A549 (cell line): ENCODE measurements at regions not wholly inside any gene's neighbourhood (a gene's known extent, or its start where the extent isn't known, plus 50 kb on each side); places are given as distances from the start of the nearest gene placed in this dataset.

ENCODE experiments used
- ATAC-seq, 2 experiments: fragments of 200-7000 bp in 1 of 2; fragments of >200 bp in 1 of 2; cut with Nextera tagmentation in 1 of 2; cut with Tn5 transposase in 1 of 2; 3 replicates each; pipeline versions ENCODE4 v1.8.0 to v1.9.1; 2018 to 2020; ENCODE audit warnings: mild to moderate bottlenecking in 1 of 2, moderate library complexity in 1 of 2
- CTCF ChIA-PET: fragments of 300-600 bp; sonication (Branson Sonifier 250); formaldehyde crosslinking; extraction: SDS; loops from one replicate; lab custom pipeline; 2021; ENCODE audit warnings: antibody characterized with exemption, inconsistent platforms; lab: Yijun Ruan, JAX
- POLR2A ChIA-PET: fragments of 350-600 bp; formaldehyde crosslinking; extraction: SDS; loops from one replicate; lab custom pipeline; 2021; ENCODE audit warnings: antibody characterized with exemption, inconsistent platforms; lab: Yijun Ruan, JAX
- DNase-seq, 2 experiments: peaks; one replicate each; pipeline versions ENCODE4 v3.0.0 to v3.0.0-alpha.2; 2011 to 2016; ENCODE audit warnings: low read depth in 1 of 2, low spot score in 1 of 2
- FAIRE-seq: peaks from 2 replicates; lab custom pipeline; 2011; peaks lifted over from hg19 to GRCh38; lab: Jason Lieb, UNC
- H3K27ac ChIP-seq, 2 experiments: fragments of >200 bp; sonication (Bioruptor Twin); formaldehyde crosslinking; 3 replicates each; pipeline ENCODE4 v1.5.1; 2016 to 2017
- H3K4me1 ChIP-seq: fragments of >200 bp; sonication (Bioruptor Twin); formaldehyde crosslinking; 3 replicates; pipeline ENCODE4 v1.6.1; 2016
- H3K4me2 ChIP-seq: fragments of >200 bp; sonication (Bioruptor Twin); formaldehyde crosslinking; 3 replicates; pipeline ENCODE4 v1.6.1; 2016
- H3K4me3 ChIP-seq: fragments of >200 bp; sonication (Bioruptor Twin); formaldehyde crosslinking; 3 replicates; pipeline ENCODE4 v1.5.1; 2016
- H3K9me3 ChIP-seq: fragments of >200 bp; sonication (Bioruptor Twin); formaldehyde crosslinking; 3 replicates; pipeline ENCODE4 v1.6.1; 2016
- CHD2 ChIP-seq: fragments of 150-350 bp; IDR thresholded peaks from 2 replicates; pipeline ENCODE4 v1.6.1; 2014; ENCODE audit warnings: low read length; ENCODE audit not compliant: partially characterized antibody
- CHD4 ChIP-seq: fragments of 200-600 bp; sonication (generic); IDR thresholded peaks from 2 replicates; pipeline ENCODE4 v1.6.1; 2016; ENCODE audit warnings: antibody characterized with exemption, mild to moderate bottlenecking, borderline replicate concordance
- EHF ChIP-seq: fragments of 250-450 bp; sonication (Bioruptor Pico); IDR thresholded peaks from 2 replicates; pipeline ENCODE4 v1.5.0; 2020; ENCODE audit warnings: mild to moderate bottlenecking
- EHMT2 ChIP-seq: fragments of 200-600 bp; sonication (generic); IDR thresholded peaks from 2 replicates; pipeline ENCODE4 v1.6.1; 2016; ENCODE audit warnings: antibody characterized with exemption, low read depth, mild to moderate bottlenecking, moderate library complexity
- FOSL2 ChIP-seq, 2 experiments: fragments of 450-650 bp in 1 of 2; fragments of >200 bp in 1 of 2; sonication (Bioruptor Twin) in 1 of 2; formaldehyde crosslinking; IDR thresholded peaks; 2 replicates each; pipeline versions ENCODE4 v1.5.0 to v1.6.1; 2016 to 2020; ENCODE audit warnings: mild to moderate bottlenecking in 1 of 2, moderate library complexity in 1 of 2
- HEYL ChIP-seq: fragments of 250-450 bp; sonication (Bioruptor Pico); IDR thresholded peaks from 2 replicates; pipeline ENCODE4 v1.8.0; 2021; ENCODE audit warnings: mild to moderate bottlenecking, moderate library complexity
- HOXA7 ChIP-seq: fragments of 250-450 bp; sonication (Bioruptor Pico); IDR thresholded peaks from 2 replicates; pipeline ENCODE4 v1.5.0; 2020; ENCODE audit warnings: mild to moderate bottlenecking, moderate library complexity
- JUN ChIP-seq, 2 experiments: fragments of >200 bp; sonication (Bioruptor Twin); formaldehyde crosslinking; IDR thresholded peaks; 2 replicates in 1 of 2; 3 replicates in 1 of 2; pipeline ENCODE4 v1.6.1; 2016 to 2017
- JUNB ChIP-seq: fragments of >200 bp; sonication (Bioruptor Twin); formaldehyde crosslinking; IDR thresholded peaks from 2 replicates; pipeline ENCODE4 v1.6.1; 2016
- KDM1A ChIP-seq: fragments of 200-600 bp; sonication (generic); IDR thresholded peaks from 2 replicates; pipeline ENCODE4 v1.6.1; 2016; ENCODE audit warnings: low read depth, mild to moderate bottlenecking
- MAFK ChIP-seq: fragments of 450-650 bp; IDR thresholded peaks from 2 replicates; pipeline ENCODE4 v1.6.1; 2014; ENCODE audit not compliant: partially characterized antibody
- PHF8 ChIP-seq: fragments of 200-600 bp; sonication (generic); IDR thresholded peaks from 2 replicates; pipeline ENCODE4 v1.6.1; 2016; ENCODE audit warnings: low read depth, mild to moderate bottlenecking, antibody characterized with exemption, moderate library complexity, borderline replicate concordance
- RARB ChIP-seq: fragments of 250-450 bp; sonication (Bioruptor Pico); IDR thresholded peaks from 2 replicates; pipeline ENCODE4 v1.8.0; 2021; ENCODE audit warnings: mild to moderate bottlenecking, moderate library complexity
- RNF2 ChIP-seq: fragments of 200-600 bp; sonication (generic); IDR thresholded peaks from 2 replicates; pipeline ENCODE4 v1.6.1; 2016; ENCODE audit warnings: low read depth, mild to moderate bottlenecking, antibody characterized with exemption, moderate library complexity, borderline replicate concordance
- SMC3 ChIP-seq: fragments of >200 bp; sonication (Bioruptor Twin); formaldehyde crosslinking; IDR thresholded peaks from 3 replicates; pipeline ENCODE4 v1.6.1; 2018; ENCODE audit warnings: inconsistent platforms
- SREBF2 ChIP-seq: fragments of 450-650 bp; IDR thresholded peaks from 2 replicates; pipeline ENCODE4 v1.6.1; 2014; ENCODE audit warnings: mild to moderate bottlenecking, moderate library complexity
- TFCP2L1 ChIP-seq: fragments of 250-450 bp; sonication (Bioruptor Pico); IDR thresholded peaks from 2 replicates; pipeline ENCODE4 v1.5.0; 2021; ENCODE audit warnings: mild to moderate bottlenecking
- ZC3H11A ChIP-seq: fragments of 450-650 bp; IDR thresholded peaks from 2 replicates; pipeline ENCODE4 v1.6.1; 2014; ENCODE audit warnings: antibody characterized with exemption, mild to moderate bottlenecking
- ZFP36 ChIP-seq: fragments of 450-650 bp; IDR thresholded peaks from 2 replicates; pipeline ENCODE4 v1.6.1; 2014; ENCODE audit warnings: borderline replicate concordance; ENCODE audit not compliant: partially characterized antibody
- whole genome bisulfite sequencing: methylation state at CpG from one replicate; pipeline ENCODE4 v1.1.6; 2017; ENCODE audit errors: missing lambda C conversion rate; 5-methylcytosine and 5-hydroxymethylcytosine counted together
- TF ChIP-seq, protein P1 (sequence below): IDR thresholded peaks from 2 replicates; pipeline ENCODE4 v1.6.1; 2012
- TF ChIP-seq, protein P2 (sequence below): IDR thresholded peaks from 2 replicates; pipeline ENCODE4 v1.6.1; 2012; ENCODE audit warnings: low read depth, borderline replicate concordance
- TF ChIP-seq, protein P3 (sequence below): fragments of >200 bp; sonication (Bioruptor Twin); formaldehyde crosslinking; IDR thresholded peaks from 3 replicates; pipeline ENCODE4 v1.5.1; 2016
- TF ChIP-seq, protein P4 (sequence below): fragments of 250-450 bp; sonication (Bioruptor Pico); IDR thresholded peaks from 2 replicates; pipeline ENCODE4 v1.5.0; 2020; ENCODE audit warnings: low read depth, mild to moderate bottlenecking, moderate library complexity

DNA sequence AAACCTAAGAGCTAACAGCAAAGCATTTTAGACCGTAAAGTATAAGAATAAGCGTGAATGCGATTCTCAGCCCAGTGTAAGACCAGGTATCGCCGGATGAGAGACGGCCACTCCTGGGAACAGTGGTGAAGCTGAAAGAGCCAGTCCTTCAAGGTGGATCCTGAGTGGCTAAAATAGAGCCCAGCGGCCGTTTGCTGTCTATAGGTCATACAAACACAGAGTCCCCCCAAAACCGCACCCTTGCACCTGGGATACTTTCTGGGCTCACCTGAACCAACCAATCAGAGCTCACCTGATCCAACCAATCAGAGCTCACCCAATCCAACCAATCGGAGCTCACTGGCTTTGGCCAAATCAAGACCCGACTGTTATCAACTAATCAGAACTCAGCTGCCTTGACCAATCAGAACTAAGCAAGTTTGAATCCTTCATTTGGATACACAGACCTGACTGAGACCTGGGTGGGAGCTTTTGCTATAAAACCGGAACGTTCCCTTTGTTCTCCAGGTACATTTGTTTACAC is 248.2 kb downstream of the DLL1 start:
- CTCF ChIA-PET, result no interaction called here
- no peaks in the 10 kb centered on the region for H3K4me1 ChIP-seq
- 63% methylated on average over 13 of the region's 13 CpGs for WGBS
- H3K27ac ChIP-seq, result no peak overlapping the region
- DNase-seq, result no peak
- no peak for FAIRE-seq
- no peak overlapping the region for H3K4me3 ChIP-seq
- TF ChIP-seq, protein P1, sequence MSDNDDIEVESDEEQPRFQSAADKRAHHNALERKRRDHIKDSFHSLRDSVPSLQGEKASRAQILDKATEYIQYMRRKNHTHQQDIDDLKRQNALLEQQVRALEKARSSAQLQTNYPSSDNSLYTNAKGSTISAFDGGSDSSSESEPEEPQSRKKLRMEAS, result no peak
- no peak for TF ChIP-seq CHD4
- no peak for TF ChIP-seq JUNB
- TF ChIP-seq RARB (CRISPR knock-in tag), result no peak
- TF ChIP-seq, protein P2, sequence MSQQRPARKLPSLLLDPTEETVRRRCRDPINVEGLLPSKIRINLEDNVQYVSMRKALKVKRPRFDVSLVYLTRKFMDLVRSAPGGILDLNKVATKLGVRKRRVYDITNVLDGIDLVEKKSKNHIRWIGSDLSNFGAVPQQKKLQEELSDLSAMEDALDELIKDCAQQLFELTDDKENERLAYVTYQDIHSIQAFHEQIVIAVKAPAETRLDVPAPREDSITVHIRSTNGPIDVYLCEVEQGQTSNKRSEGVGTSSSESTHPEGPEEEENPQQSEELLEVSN, result no peak
- no peak for TF ChIP-seq FOSL2 (IDR thresholded peaks at IDR 0.05)
- no peak for TF ChIP-seq FOSL2 (CRISPR knock-in tag; IDR thresholded peaks at IDR 0.05)
- no peak for TF ChIP-seq TFCP2L1 (CRISPR knock-in tag)
- TF ChIP-seq, protein P3, sequence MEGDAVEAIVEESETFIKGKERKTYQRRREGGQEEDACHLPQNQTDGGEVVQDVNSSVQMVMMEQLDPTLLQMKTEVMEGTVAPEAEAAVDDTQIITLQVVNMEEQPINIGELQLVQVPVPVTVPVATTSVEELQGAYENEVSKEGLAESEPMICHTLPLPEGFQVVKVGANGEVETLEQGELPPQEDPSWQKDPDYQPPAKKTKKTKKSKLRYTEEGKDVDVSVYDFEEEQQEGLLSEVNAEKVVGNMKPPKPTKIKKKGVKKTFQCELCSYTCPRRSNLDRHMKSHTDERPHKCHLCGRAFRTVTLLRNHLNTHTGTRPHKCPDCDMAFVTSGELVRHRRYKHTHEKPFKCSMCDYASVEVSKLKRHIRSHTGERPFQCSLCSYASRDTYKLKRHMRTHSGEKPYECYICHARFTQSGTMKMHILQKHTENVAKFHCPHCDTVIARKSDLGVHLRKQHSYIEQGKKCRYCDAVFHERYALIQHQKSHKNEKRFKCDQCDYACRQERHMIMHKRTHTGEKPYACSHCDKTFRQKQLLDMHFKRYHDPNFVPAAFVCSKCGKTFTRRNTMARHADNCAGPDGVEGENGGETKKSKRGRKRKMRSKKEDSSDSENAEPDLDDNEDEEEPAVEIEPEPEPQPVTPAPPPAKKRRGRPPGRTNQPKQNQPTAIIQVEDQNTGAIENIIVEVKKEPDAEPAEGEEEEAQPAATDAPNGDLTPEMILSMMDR, result no peak
- H3K4me2 ChIP-seq, result no peak overlapping the region
- no peak for ATAC-seq
- H3K9me3 ChIP-seq, result no peaks in the 10 kb centered on the region
- POLR2A ChIA-PET, result no interaction called here

DNA sequence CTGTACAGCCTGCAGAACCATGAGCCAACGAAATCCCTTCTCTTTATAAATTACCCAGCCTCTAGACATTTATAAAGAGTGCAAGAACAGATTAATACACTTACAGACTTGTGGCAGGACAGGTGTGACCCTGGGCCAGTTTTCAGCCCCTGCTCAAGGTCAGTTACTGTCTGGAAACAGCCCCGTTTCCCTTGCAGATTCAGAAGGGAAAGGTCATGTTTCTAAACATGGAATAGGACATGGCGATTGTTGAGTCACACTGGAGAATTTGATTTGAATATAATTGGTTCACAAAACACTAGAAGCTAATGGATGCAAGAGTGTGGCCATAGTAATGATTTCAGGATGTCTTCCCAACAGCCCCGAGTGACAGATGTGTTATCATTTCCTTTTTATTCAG is 248.8 kb downstream of the DLL1 start:
- no peak overlapping the region for H3K4me3 ChIP-seq
- H3K9me3 ChIP-seq, result no peaks in the 10 kb centered on the region
- POLR2A ChIA-PET, result no interaction called here
- TF ChIP-seq ZFP36 (no peak), JUN (IDR thresholded peaks at IDR 0.05) (no peak), EHMT2 (no peak), MAFK (no peak), CHD2 (no peak)
- TF ChIP-seq, protein P1, result no peak
- TF ChIP-seq, protein P4, sequence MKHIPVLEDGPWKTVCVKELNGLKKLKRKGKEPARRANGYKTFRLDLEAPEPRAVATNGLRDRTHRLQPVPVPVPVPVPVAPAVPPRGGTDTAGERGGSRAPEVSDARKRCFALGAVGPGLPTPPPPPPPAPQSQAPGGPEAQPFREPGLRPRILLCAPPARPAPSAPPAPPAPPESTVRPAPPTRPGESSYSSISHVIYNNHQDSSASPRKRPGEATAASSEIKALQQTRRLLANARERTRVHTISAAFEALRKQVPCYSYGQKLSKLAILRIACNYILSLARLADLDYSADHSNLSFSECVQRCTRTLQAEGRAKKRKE, result no peak
- DNase-seq (no peak), FAIRE-seq (no peak), ATAC-seq (no peak)
- WGBS, result 27% methylated on average over 4 of the region's 4 CpGs
- H3K27ac ChIP-seq, result no peak overlapping the region
- no peaks in the 10 kb centered on the region for H3K4me1 ChIP-seq
- CTCF ChIA-PET, result no interaction called here
- H3K4me2 ChIP-seq, result no peak overlapping the region

DNA sequence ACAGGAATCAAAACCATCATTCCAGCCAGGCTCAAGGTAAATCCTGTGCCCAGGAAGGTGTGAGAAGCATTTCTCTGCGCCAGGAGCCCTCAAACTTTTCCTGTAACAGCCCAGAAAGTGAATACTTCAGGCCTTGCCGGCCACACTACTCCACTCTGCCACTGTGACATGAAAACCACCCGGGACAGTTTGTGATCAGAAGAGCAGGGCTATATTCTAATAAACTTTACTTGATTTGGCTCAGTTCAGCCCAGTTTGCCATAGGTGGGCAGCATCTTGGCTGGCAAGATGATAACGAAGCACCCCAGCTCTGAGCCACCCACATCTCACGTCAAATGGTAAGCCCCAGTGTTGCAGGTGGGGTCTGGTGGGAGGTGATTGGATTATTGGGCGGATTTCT is 249.4 kb downstream of the DLL1 start:
- no peak overlapping the region for H3K4me2 ChIP-seq
- no peak for ATAC-seq
- no peak overlapping the region for H3K4me3 ChIP-seq
- ChIA-PET POLR2A (no interaction called here), CTCF (no interaction called here)
- H3K9me3 ChIP-seq, result no peaks in the 10 kb centered on the region
- WGBS, result 46% methylated on average over 4 of the region's 6 CpGs
- DNase-seq, result no peak
- no peaks in the 10 kb centered on the region for H3K4me1 ChIP-seq
- no peak overlapping the region for H3K27ac ChIP-seq
- FAIRE-seq, result no peak
- TF ChIP-seq RNF2 (no peak), KDM1A (no peak), SREBF2 (no peak), PHF8 (no peak), SMC3 (no peak), EHMT2 (no peak), HOXA7 (no peak), ZC3H11A (no peak), CHD2 (no peak), HEYL (CRISPR knock-in tag) (no peak), EHF (CRISPR knock-in tag) (no peak), RARB (CRISPR knock-in tag) (no peak), CHD4 (no peak)
- TF ChIP-seq, protein P3, result no peak
